ENCODE measurements at regions not wholly inside any gene's neighbourhood (a gene's known extent, or its start where the extent isn't known, plus 50 kb on each side); places are given as distances from the start of the nearest gene placed in this dataset.
A peak's percentile ranks its signal among the peaks of the same experiment; 100 is the strongest.

- Mint-ChIP-seq H3K27ac (no peak overlapping the region), H3K36me3 (ENCODE audit: insufficient read depth) (no peaks in the 10 kb centered on the region), H3K9me3 (ENCODE audit: low read depth) (no peaks in the 10 kb centered on the region), H3K4me3 (ENCODE audit: low read depth) (no peak overlapping the region), H3K27me3 (no peaks in the 10 kb centered on the region), H3K4me1 (ENCODE audit: low read depth) (peaks cover 14% of the 10 kb centered on the region)
- DNase-seq (ENCODE audit: low spot score, unreplicated experiment), result no peak
- TF ChIP-seq CTCF (IDR thresholded peaks at IDR 0.05; ENCODE audit: unreplicated experiment), result no peak
Observed at GRCh38 chr6:134851548-134851947, 98.4 kb downstream of the ALDH8A1 start.

DNA sequence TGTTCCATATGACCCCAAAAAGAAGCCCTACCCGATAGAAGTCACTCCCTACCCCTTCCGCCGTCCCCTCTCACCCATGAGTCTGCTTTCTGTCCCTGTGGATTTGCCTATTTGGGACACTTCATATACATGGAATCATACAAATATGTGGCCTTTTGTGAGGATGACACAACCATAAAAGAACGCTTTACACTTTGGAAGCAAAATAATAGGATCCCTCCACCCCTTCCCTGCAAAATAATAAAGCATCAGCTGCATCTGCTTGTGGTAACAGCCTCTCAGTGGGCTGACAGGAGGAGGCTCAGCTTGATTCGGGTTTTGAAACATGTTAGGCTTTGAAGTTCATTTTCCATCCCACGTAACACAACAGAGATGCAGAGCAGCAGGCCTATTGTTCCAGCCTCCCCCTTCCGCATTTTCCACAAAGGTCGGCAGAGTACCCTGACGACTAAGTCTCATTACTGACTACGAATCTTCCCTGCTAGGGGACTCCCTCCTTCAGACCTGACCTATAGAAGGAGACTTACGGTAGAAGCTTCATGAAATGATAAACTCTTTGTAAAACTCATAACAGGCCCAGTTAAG, 99.1 kb downstream of the ALDH8A1 start:
- TF ChIP-seq CTCF (IDR thresholded peaks at IDR 0.05; ENCODE audit: unreplicated experiment), result no peak
- Mint-ChIP-seq H3K9me3 (ENCODE audit: low read depth) (no peaks in the 10 kb centered on the region), H3K4me1 (ENCODE audit: low read depth) (peaks cover 14% of the 10 kb centered on the region), H3K4me3 (ENCODE audit: low read depth) (no peak overlapping the region), H3K36me3 (ENCODE audit: insufficient read depth) (no peaks in the 10 kb centered on the region), H3K27me3 (no peaks in the 10 kb centered on the region), H3K27ac (peak overlapping the region; percentile 27)
- DNase-seq (ENCODE audit: low spot score, unreplicated experiment), result no peak

- no peak for TF ChIP-seq CTCF (IDR thresholded peaks at IDR 0.05; ENCODE audit: unreplicated experiment)
- H3K4me3 Mint-ChIP-seq (ENCODE audit: low read depth), result no peak overlapping the region
- no peaks in the 10 kb centered on the region for H3K9me3 Mint-ChIP-seq (ENCODE audit: low read depth)
- no peak for DNase-seq (ENCODE audit: low spot score, unreplicated experiment)
- H3K4me1 Mint-ChIP-seq (ENCODE audit: low read depth), result peaks cover 14% of the 10 kb centered on the region
- H3K27me3 Mint-ChIP-seq, result no peaks in the 10 kb centered on the region
- no peaks in the 10 kb centered on the region for H3K36me3 Mint-ChIP-seq (ENCODE audit: insufficient read depth)
- H3K27ac Mint-ChIP-seq, result no peak overlapping the region
Observed at GRCh38 chr6:134849920-134850447, 99.9 kb downstream of the ALDH8A1 start.

- Mint-ChIP-seq H3K27me3 (no peaks in the 10 kb centered on the region), H3K27ac (no peak overlapping the region), H3K9me3 (ENCODE audit: low read depth) (no peaks in the 10 kb centered on the region), H3K4me1 (ENCODE audit: low read depth) (peaks cover 3% of the 10 kb centered on the region), H3K4me3 (ENCODE audit: low read depth) (no peak overlapping the region), H3K36me3 (ENCODE audit: insufficient read depth) (no peaks in the 10 kb centered on the region)
- TF ChIP-seq CTCF (IDR thresholded peaks at IDR 0.05; ENCODE audit: unreplicated experiment), result no peak
- no peak for DNase-seq (ENCODE audit: low spot score, unreplicated experiment)
Observed at GRCh38 chr6:134848076-134848475, 101.8 kb downstream of the ALDH8A1 start.

GRCh38 chr6:134846865-134847264, 103.0 kb downstream of the ALDH8A1 start:
- no peak for TF ChIP-seq CTCF (IDR thresholded peaks at IDR 0.05; ENCODE audit: unreplicated experiment)
- Mint-ChIP-seq H3K27ac (no peak overlapping the region), H3K4me1 (ENCODE audit: low read depth) (peaks cover 4% of the 10 kb centered on the region), H3K4me3 (ENCODE audit: low read depth) (no peak overlapping the region), H3K36me3 (ENCODE audit: insufficient read depth) (no peaks in the 10 kb centered on the region), H3K27me3 (no peaks in the 10 kb centered on the region), H3K9me3 (ENCODE audit: low read depth) (no peaks in the 10 kb centered on the region)
- no peak for DNase-seq (ENCODE audit: low spot score, unreplicated experiment)
